Fibroblast of skin of left quadriceps (primary cell): ENCODE measurements at regions not wholly inside any gene's neighbourhood (a gene's known extent, or its start where the extent isn't known, plus 50 kb on each side); places are given as distances from the start of the nearest gene placed in this dataset.
"Not testable (repeated sequence)": the region's sequence is repeated elsewhere in the genome, so short reads cannot be mapped to it uniquely, and the experiment has no call there.

Experiments used
- DNase-seq, 2 experiments: peaks; one replicate each; pipeline ENCODE4 v3.0.0-alpha.2; 2013; ENCODE audit warnings: low read depth in 2 of 2

DNA sequence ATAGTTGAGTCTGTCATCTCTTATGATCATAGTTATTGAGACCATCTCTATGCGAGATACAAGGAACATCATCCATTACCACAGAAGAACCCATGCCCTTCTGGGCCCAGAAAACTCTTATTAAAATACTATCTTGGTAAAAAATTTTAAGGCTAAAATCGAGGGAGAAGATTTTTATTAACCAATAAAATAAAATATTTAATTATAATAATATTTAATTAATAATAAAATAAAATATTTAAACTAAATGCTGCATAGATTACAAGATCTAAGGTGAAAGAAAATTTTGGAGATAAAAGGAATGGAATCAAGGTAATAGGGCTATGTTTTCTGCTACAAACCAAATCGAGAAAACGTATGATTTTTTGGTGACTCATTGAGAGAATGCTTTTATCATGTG, 540.2 kb downstream of the KCNH5 start:
- no peak for DNase-seq

GRCh38 chr14:62521309-62521708, 523.9 kb downstream of the KCNH5 start:
- not testable (repeated sequence) for DNase-seq

GRCh38 chr14:62528296-62528695, 517.0 kb downstream of the KCNH5 start:
- no peak for DNase-seq

DNA sequence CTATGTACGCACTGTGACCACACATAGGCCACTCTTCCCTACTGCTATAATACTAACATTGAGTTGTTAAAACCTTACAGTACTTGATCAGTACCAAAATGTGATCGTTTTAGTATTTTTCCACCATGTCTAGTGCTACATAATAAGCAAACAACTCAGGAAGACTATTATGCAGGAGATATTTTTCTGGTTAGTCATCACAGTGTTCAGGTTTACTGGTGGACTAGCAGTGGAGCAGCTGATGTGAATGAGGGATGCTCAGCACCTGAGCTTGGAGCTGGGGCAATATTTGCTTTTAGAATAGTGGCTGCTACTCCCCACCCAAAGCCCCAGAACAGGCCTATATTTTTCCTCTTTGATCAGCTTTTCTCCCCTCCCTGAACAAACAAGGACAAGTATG, 513.1 kb downstream of the KCNH5 start:
- DNase-seq: no peak

DNA sequence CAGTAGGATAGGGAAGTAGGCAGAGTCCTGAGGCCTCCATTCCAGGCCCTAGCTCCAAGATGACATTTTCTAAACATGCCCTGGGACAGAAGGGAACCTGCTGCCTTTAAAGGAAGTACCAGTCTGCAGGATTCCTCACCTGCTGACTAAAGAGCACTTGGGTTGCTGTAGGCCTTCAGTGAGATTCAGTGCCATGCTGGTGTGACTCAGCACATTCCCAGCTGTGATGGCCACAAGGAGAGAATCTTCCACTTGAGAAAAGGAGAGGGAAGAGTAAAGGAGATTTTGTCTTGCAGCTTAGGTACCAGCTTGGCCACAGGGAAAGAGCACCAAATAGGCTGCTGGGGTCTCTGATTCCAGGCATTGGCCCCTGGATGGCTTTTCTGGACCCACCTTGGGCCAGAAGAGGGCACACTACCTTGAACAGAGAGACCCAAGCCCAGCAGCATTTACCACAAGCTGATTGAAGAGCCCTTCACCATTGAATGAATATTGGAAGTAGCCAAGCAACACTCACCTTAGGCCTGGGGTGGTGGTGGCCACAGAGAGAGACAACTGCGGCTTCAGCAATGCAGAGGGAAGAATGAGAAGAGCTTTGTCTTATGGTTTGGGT, 498.3 kb downstream of the KCNH5 start:
- no peak for DNase-seq

GRCh38 chr14:62557416-62557815, 487.8 kb downstream of the KCNH5 start:
- no peak for DNase-seq

DNA sequence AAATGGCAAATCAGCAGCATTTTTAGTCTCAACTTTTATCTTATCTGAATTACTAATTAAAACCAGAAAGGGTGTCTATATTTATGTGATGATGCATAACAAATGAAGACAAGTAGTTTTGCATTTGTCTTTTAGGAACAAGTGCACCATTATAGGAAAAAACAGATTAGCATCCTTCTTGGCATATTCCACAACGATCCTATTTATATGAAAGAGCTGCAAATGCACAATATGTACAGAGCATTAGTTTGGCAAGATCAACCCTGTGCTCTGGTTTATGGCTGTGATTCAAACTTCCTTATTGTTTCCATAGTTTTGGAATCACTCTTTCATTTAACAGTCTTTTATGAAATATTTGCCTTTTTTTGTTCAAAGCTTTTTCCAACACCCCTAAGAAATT, 486.8 kb downstream of the KCNH5 start:
- no peak for DNase-seq

GRCh38 chr14:62585247-62585646, 460.0 kb downstream of the KCNH5 start:
- no peak for DNase-seq

DNA sequence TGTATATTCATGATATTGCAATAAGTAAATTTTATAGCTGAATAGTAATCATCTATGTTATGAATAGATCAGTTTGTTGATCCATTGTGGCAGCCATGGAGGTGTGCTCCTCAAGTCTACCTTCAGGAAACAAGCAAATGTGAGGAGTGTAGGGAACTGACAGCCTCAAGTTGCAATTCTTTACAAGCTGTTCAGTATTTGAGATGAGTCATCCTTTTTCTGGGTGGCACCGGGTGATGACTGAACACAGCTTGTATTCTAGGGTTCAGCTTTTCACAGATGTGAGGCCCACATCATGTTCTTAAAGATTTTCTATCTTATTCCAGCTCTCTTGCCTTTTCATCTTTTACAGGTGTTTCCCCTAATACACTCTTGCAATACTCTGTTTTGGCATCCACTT, 452.4 kb downstream of the KCNH5 start:
- DNase-seq: no peak

DNA sequence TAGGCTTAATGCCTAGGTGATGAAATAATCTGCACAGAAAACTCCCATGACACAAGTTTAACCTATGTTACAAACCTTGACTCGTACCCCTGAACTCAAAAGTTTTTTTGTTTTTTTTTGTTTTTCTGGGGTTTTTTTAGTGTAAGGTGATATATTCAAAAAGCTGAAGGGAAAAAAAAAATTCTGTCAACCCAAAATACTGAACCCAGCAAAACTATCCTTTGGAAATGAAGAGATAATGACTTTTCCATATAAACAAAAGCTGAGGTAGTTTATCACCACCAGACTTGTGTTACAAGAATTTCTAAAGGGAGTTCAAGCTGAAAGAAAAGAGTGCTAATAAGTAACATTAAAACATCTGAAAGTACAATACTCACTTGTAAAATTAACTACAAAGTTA, 448.1 kb downstream of the KCNH5 start:
- DNase-seq: no peak

DNA sequence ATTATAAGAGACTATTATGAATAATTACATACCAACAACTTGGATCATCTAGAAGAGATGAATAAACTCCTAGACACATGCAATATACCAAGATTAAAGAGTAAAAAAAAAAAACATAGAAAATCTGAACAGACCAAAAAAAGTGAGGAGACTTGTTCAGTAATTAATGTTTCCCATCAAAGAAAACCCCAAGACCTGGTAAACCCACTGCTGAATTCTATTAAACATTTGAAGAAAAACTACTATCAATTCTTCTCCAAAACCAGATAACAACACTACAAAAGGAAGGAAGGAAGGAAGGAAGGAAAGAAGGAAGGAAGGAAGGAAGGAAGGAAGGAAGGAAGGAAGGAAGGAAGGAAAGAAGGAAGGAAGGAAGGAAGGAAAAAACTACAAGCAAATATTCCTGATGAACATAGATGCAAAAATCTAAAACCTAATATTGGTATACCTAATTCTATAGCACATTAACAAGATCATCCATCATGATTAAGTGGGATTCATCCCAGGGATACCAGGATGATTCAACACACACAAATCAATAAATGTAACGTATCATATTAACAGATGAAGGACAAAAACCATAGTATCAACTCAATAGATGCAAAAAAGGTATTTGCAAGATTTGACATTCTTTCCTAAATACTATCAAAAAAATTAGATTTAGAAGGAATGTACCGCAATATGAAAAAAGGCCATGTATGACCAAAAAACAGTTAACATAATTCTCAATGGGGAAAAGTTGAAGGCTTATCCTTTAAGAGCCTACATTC, 445.5 kb downstream of the KCNH5 start:
- DNase-seq: no peak

DNA sequence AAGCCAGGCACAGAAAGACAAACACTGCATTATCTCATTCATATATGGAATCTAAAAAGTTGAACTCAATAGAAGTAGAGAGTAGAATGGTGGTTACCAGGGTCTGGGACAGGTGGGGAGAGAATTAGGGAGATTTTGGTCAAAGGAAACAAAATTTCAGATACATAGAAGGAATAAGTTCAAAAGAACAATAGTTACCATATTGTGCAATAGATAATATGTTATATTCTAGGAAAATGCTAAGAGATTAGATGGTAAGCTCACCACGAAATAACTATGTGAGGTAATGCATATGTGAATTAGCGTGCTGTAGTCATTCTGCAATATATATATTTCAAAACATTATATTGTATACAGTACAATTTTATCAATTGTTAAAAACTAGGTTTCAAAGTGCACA, 442.5 kb downstream of the KCNH5 start:
- no peak for DNase-seq

DNA sequence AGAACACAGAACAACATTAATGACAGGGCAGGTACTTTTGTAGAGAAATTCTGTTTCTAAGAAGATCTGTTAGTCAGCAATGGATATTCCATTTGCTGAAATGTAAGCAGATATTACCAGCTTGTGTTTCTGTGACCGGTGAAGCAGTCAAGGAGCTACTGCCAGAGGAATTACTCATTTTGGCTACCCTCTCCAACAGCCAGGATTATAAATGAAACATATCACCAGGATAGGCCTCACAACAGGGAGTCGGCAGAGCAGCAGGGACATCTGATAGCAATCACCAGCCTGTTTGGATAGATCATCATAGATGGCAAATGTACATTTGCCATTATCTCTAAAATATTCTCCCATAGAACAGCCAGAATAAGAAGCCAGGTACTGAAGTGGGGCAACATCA, 440.7 kb downstream of the KCNH5 start:
- no peak for DNase-seq

DNA sequence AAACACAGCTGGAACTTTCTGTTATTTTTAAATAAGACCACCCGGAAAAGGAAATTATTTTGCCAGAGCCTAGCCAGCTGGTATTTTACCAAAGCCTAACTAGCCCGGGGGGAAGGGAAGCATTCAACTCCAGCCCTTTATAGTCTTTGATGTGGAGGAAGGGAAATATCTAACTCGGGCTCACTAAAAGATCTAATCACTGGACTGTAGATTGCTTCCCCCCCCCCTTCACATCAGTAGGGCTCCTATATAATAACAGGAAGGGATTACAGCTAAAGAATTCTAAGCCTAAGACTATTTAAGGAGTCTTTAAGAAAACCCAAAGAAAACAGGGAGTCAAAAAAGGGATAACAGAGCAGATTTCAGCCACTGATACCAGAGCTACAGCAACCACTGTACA, 431.1 kb downstream of the KCNH5 start:
- DNase-seq: no peak

- no peak for DNase-seq
Observed at GRCh38 chr14:62616668-62617067, 428.6 kb downstream of the KCNH5 start.

DNA sequence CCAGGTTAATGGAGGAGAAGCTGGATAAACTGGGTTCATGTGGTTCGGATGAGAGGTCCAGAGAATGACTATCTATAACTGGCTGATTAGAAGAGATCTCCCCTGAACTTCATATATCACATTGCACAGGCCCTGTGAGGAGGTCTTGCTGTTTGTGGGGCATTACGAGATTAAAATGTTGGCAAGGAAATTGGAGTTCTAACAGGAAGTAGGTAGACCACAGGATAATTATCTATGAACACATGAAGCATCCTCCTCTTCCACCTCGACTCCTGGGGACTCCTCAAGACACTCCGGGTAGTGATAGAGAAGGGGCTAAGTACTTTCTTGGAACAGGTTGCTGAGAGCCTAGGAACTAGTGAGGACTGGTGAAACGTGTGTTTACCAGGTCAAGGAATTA, 418.8 kb downstream of the KCNH5 start:
- no peak for DNase-seq

GRCh38 chr14:62629176-62629725, 416.0 kb downstream of the KCNH5 start:
- no peak for DNase-seq

GRCh38 chr14:62631176-62631575, 414.1 kb downstream of the KCNH5 start:
- DNase-seq: no peak

DNA sequence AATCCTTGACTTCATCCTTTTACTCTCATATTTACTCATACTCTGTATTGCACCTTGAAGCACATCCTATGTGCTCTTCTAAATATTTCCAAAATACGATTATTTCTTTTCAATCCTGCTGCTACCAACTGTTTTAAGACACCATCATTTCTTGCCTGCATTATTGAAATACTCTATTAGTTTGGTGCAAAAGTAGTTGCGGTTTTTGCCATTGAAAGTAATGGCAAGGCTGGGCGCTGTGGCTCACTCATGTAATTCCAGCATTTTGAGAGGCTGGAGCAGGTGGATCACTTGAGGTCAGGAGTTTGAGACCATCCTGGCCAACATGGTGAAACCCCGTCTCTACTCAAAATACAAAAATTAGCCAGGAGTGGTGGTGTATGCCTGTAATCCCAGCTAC, 412.5 kb downstream of the KCNH5 start:
- DNase-seq: no peak

GRCh38 chr14:62645649-62646048, 399.6 kb downstream of the KCNH5 start:
- DNase-seq: peak; percentile 15 to 20
